Ovary (tissue), 3 donors: ENCODE measurements at regions not wholly inside any gene's neighbourhood (a gene's known extent, or its start where the extent isn't known, plus 50 kb on each side); places are given as distances from the start of the nearest gene placed in this dataset.

ENCODE experiments used
- EP300 ChIP-seq: sonication (generic); formaldehyde crosslinking; IDR thresholded peaks from one replicate; pipeline ENCODE4 v1.6.1; 2017; ENCODE audit warnings: antibody characterized with exemption
- POLR2A ChIP-seq: fragments of 450-650 bp; IDR thresholded peaks from one replicate; pipeline ENCODE4 v1.6.1; 2017; ENCODE audit warnings: antibody characterized with exemption, mild to moderate bottlenecking, moderate library complexity
- TF ChIP-seq, protein P1 (sequence below), 3 donors: fragments of 450-650 bp in 2 of 3; fragments of 200-600 bp in 1 of 3; IDR thresholded peaks; one replicate each; pipeline versions ENCODE4 v1.5.1 to v1.8.0; 2016 to 2022; ENCODE audit warnings: antibody characterized with exemption in 3 of 3, mild to moderate bottlenecking in 1 of 3
- donor health status: DM: no; HTN: no; CAD: no.

DNA sequence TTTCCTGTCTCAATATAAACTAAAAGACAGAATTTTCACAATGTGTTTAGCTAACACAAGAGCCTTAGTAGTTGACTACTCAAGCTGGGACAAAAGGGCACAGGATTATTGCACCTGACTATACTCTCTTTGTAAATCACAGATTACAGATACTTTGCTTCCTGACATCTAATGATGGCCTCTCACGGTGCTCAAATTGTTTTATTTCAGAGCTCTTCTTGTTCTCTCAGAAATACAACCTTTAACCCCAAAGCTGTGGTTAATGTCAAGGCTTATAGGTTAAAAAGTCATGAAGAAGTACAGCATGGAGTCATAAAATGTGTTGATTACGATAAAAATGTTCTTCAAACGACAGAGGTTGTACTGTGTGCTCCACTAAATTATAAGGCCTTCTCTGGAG is 89.9 kb upstream of the CPNE8 start:
- TF ChIP-seq POLR2A (no peak), EP300 (no peak)
- TF ChIP-seq, protein P1, sequence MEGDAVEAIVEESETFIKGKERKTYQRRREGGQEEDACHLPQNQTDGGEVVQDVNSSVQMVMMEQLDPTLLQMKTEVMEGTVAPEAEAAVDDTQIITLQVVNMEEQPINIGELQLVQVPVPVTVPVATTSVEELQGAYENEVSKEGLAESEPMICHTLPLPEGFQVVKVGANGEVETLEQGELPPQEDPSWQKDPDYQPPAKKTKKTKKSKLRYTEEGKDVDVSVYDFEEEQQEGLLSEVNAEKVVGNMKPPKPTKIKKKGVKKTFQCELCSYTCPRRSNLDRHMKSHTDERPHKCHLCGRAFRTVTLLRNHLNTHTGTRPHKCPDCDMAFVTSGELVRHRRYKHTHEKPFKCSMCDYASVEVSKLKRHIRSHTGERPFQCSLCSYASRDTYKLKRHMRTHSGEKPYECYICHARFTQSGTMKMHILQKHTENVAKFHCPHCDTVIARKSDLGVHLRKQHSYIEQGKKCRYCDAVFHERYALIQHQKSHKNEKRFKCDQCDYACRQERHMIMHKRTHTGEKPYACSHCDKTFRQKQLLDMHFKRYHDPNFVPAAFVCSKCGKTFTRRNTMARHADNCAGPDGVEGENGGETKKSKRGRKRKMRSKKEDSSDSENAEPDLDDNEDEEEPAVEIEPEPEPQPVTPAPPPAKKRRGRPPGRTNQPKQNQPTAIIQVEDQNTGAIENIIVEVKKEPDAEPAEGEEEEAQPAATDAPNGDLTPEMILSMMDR (IDR thresholded peaks at IDR 0.05) = no peak
